H9 (cell line): ENCODE measurements at regions not wholly inside any gene's neighbourhood (a gene's known extent, or its start where the extent isn't known, plus 50 kb on each side); places are given as distances from the start of the nearest gene placed in this dataset.

Experiments
- DNase-seq: peaks from one replicate; pipeline ENCODE4 v3.0.0-alpha.2; 2017
- H2AFZ ChIP-seq: one replicate; pipeline ENCODE4 v1.6.1; 2013; ENCODE audit warnings: mild to moderate bottlenecking, low read length, control low read depth, moderate library complexity
- H2AK5ac ChIP-seq: 2 replicates; pipeline ENCODE4 v1.6.1; 2013; ENCODE audit warnings: low read length, control low read depth, mixed read lengths; ENCODE audit not compliant: insufficient read length
- H2BK120ac ChIP-seq: one replicate; pipeline ENCODE4 v1.6.1; 2013; ENCODE audit warnings: low read depth, mild to moderate bottlenecking, low read length, control low read depth, inconsistent platforms; ENCODE audit not compliant: poor library complexity, severe bottlenecking
- H2BK12ac ChIP-seq: 2 replicates; pipeline ENCODE4 v1.6.1; 2013; ENCODE audit warnings: low read length, control low read depth, mixed read lengths, low read depth; ENCODE audit not compliant: insufficient read length
- H2BK15ac ChIP-seq: 2 replicates; pipeline ENCODE4 v1.6.1; 2013; ENCODE audit warnings: low read depth, low read length, control low read depth
- H2BK20ac ChIP-seq: one replicate; pipeline ENCODE4 v1.6.1; 2013; ENCODE audit warnings: low read depth, mild to moderate bottlenecking, low read length, control low read depth, inconsistent platforms; ENCODE audit not compliant: poor library complexity, severe bottlenecking
- H2BK5ac ChIP-seq: 2 replicates; pipeline ENCODE4 v1.6.1; 2013; ENCODE audit warnings: low read length, control low read depth, mixed read lengths; ENCODE audit not compliant: insufficient read length
- H3K14ac ChIP-seq: 2 replicates; pipeline ENCODE4 v1.6.1; 2013; ENCODE audit warnings: low read length, control low read depth; ENCODE audit not compliant: insufficient read depth
- H3K18ac ChIP-seq: 2 replicates; pipeline ENCODE4 v1.6.1; 2013; ENCODE audit warnings: low read depth, mild to moderate bottlenecking, mixed read lengths, low read length, control low read depth; ENCODE audit not compliant: insufficient read length
- H3K23ac ChIP-seq: 2 replicates; pipeline ENCODE4 v1.6.1; 2013; ENCODE audit warnings: low read length, control low read depth, mixed read lengths, low read depth; ENCODE audit not compliant: insufficient read length
- H3K23me2 ChIP-seq: 2 replicates; pipeline ENCODE4 v1.6.1; 2013; ENCODE audit warnings: low read depth, mild to moderate bottlenecking, mixed read lengths, low read length, control low read depth; ENCODE audit not compliant: insufficient read length, poor library complexity, severe bottlenecking
- H3K27ac ChIP-seq: 2 replicates; pipeline ENCODE4 v1.5.1; 2013; ENCODE audit warnings: low read length, control low read depth, mixed read lengths, low read depth; ENCODE audit not compliant: insufficient read length
- H3K27me3 ChIP-seq: 2 replicates; pipeline ENCODE4 v1.6.1; 2013; ENCODE audit warnings: low read length, control low read depth, inconsistent platforms; ENCODE audit not compliant: insufficient read depth
- H3K4ac ChIP-seq: 2 replicates; pipeline ENCODE4 v1.6.1; 2013; ENCODE audit warnings: low read depth, mild to moderate bottlenecking, control low read depth, inconsistent platforms, low read length, moderate library complexity
- H3K4me1 ChIP-seq: 2 replicates; pipeline ENCODE4 v1.6.1; 2013; ENCODE audit warnings: low read length, control low read depth, inconsistent platforms; ENCODE audit not compliant: insufficient read depth
- H3K4me2 ChIP-seq: 2 replicates; pipeline ENCODE4 v1.6.1; 2013; ENCODE audit warnings: low read length, control low read depth, mixed read lengths; ENCODE audit not compliant: insufficient read length, insufficient read depth
- H3K56ac ChIP-seq: 2 replicates; pipeline ENCODE4 v1.6.1; 2013; ENCODE audit warnings: low read depth, mild to moderate bottlenecking, mixed read lengths, low read length, control low read depth; ENCODE audit not compliant: insufficient read length
- H3K79me1 ChIP-seq: 2 replicates; pipeline ENCODE4 v1.6.1; 2013; ENCODE audit warnings: low read depth, mild to moderate bottlenecking, moderate library complexity, low read length, control low read depth, inconsistent platforms; ENCODE audit not compliant: insufficient read depth, poor library complexity, severe bottlenecking
- H3K79me2 ChIP-seq: 2 replicates; pipeline ENCODE4 v1.6.1; 2013; ENCODE audit warnings: low read length, control low read depth, inconsistent platforms; ENCODE audit not compliant: insufficient read depth
- H3K9ac ChIP-seq: 2 replicates; pipeline ENCODE4 v1.6.1; 2013; ENCODE audit warnings: low read length, control low read depth, mixed read lengths; ENCODE audit not compliant: insufficient read length; ENCODE audit errors: extremely low read depth
- H3K9me3 ChIP-seq: one replicate; pipeline ENCODE4 v1.6.1; 2013; ENCODE audit warnings: low read depth, low read length, inconsistent platforms; ENCODE audit not compliant: control insufficient read depth
- H3T11ph ChIP-seq: one replicate; pipeline ENCODE4 v1.6.1; 2013; ENCODE audit warnings: mild to moderate bottlenecking, low read length, control low read depth, inconsistent platforms
- H4K20me1 ChIP-seq: one replicate; pipeline ENCODE4 v1.6.1; 2013; ENCODE audit not compliant: control insufficient read depth, insufficient read length, insufficient read depth
- H4K5ac ChIP-seq: 2 replicates; pipeline ENCODE4 v1.6.1; 2013; ENCODE audit warnings: low read depth, mild to moderate bottlenecking, mixed read lengths, low read length, control low read depth; ENCODE audit not compliant: insufficient read length
- H4K8ac ChIP-seq: replicated peaks from 2 replicates; pipeline ENCODE4 v1.6.1; 2013; ENCODE audit warnings: low read length, control low read depth, mixed read lengths, low read depth; ENCODE audit not compliant: insufficient read length
- H4K91ac ChIP-seq: 2 replicates; pipeline ENCODE4 v1.6.1; 2013; ENCODE audit warnings: low read depth, mild to moderate bottlenecking, moderate library complexity, mixed read lengths, low read length, control low read depth; ENCODE audit not compliant: insufficient read length
- H3K27ac Mint-ChIP-seq, 3 experiments: 2 replicates in 2 of 3; 3 replicates in 1 of 3; pipeline ENCODE4 v1.8.0; 2020 to 2021; ENCODE audit warnings: mixed read lengths in 3 of 3, mild to moderate bottlenecking in 1 of 3, moderate library complexity in 1 of 3
- H3K27me3 Mint-ChIP-seq: 2 replicates; pipeline ENCODE4 v1.8.0; 2021; ENCODE audit warnings: low read depth, mild to moderate bottlenecking, moderate library complexity, mixed read lengths
- H3K36me3 Mint-ChIP-seq, 3 experiments: 2 replicates in 2 of 3; 3 replicates in 1 of 3; pipeline ENCODE4 v1.8.0; 2020 to 2021; ENCODE audit warnings: low read depth in 3 of 3, mixed read lengths in 3 of 3; ENCODE audit not compliant: insufficient read depth in 1 of 3
- H3K4me1 Mint-ChIP-seq, 2 experiments: 2 replicates each; pipeline ENCODE4 v1.8.0; 2020; ENCODE audit warnings: mixed read lengths in 2 of 2
- H3K4me3 Mint-ChIP-seq, 2 experiments: 2 replicates in 1 of 2; 3 replicates in 1 of 2; pipeline ENCODE4 v1.8.0; 2020 to 2021; ENCODE audit warnings: mild to moderate bottlenecking in 2 of 2, mixed read lengths in 2 of 2, moderate library complexity in 1 of 2
- H3K9me3 Mint-ChIP-seq, 2 experiments: 2 replicates in 1 of 2; 3 replicates in 1 of 2; pipeline ENCODE4 v1.8.0; 2020; ENCODE audit warnings: mild to moderate bottlenecking in 2 of 2, mixed read lengths in 2 of 2, moderate library complexity in 1 of 2
- CTCF ChIP-seq: fragments of 200-600 bp; sonication (generic); conservative IDR thresholded peaks from 3 replicates; pipeline ENCODE4 v1.8.0; 2021; ENCODE audit warnings: antibody characterized with exemption, mild to moderate bottlenecking
- WGBS: extraction: QIAGEN DNeasy Blood & Tissue Kit; methylation state at CpG from one replicate; pipeline ENCODE4 v1.1.7; 2013; ENCODE audit warnings: missing lambda C conversion rate, low lambda C conversion rate, mixed read lengths; ENCODE audit not compliant: insufficient read length; ENCODE audit errors: extremely low coverage; 5-methylcytosine and 5-hydroxymethylcytosine counted together

GRCh38 chr4:125917559-125917958, 602.8 kb downstream of the FAT4 start:
- H3K27me3 ChIP-seq = no peaks in the 10 kb centered on the region
- no peaks in the 10 kb centered on the region for H3K23me2 ChIP-seq
- no peak overlapping the region for H3K23ac ChIP-seq
- H3K79me1 ChIP-seq = no peaks in the 10 kb centered on the region
- no peak overlapping the region for H3K27ac ChIP-seq
- Mint-ChIP-seq H3K4me1 (no peaks in the 10 kb centered on the region; a peak in 1 of 4 replicates), H3K4me3 (no peak overlapping the region), H3K36me3 (peaks cover 0 to 5% (median 2%) of the 10 kb centered on the region in 3 experiments; a peak in 3 of 7 replicates), H3K27ac (no peak overlapping the region), H3K27me3 (no peaks in the 10 kb centered on the region), H3K9me3 (peaks cover 0 to 1% of the 10 kb centered on the region in 2 experiments; a peak in 2 of 5 replicates)
- DNase-seq = no peak
- H3K9me3 ChIP-seq = no peaks in the 10 kb centered on the region
- TF ChIP-seq CTCF = no peak
- H2BK120ac ChIP-seq = no peak overlapping the region
- no peak overlapping the region for H3K14ac ChIP-seq
- no peak overlapping the region for H3K18ac ChIP-seq
- no peaks in the 10 kb centered on the region for H4K20me1 ChIP-seq
- no peak overlapping the region for H4K8ac ChIP-seq
- H4K5ac ChIP-seq = no peak overlapping the region
- no peak overlapping the region for H2BK15ac ChIP-seq
- H3T11ph ChIP-seq = no peak overlapping the region
- no peaks in the 10 kb centered on the region for H3K79me2 ChIP-seq
- no peak overlapping the region for H3K4ac ChIP-seq
- no peak overlapping the region for H3K9ac ChIP-seq
- no peak overlapping the region for H2BK5ac ChIP-seq
- H3K4me2 ChIP-seq = no peak overlapping the region
- no CpG with 5 or more reads among the region's 1 CpG for WGBS
- H2AK5ac ChIP-seq = no peak overlapping the region
- H2BK20ac ChIP-seq = no peak overlapping the region
- no peaks in the 10 kb centered on the region for H3K4me1 ChIP-seq
- H3K56ac ChIP-seq = no peak overlapping the region
- H2AFZ ChIP-seq = no peak overlapping the region
- no peak overlapping the region for H2BK12ac ChIP-seq
- H4K91ac ChIP-seq = no peak overlapping the region
